ENCODE measurements at regions not wholly inside any gene's neighbourhood (a gene's known extent, or its start where the extent isn't known, plus 50 kb on each side); places are given as distances from the start of the nearest gene placed in this dataset.
"Not testable (repeated sequence)": the region's sequence is repeated elsewhere in the genome, so short reads cannot be mapped to it uniquely, and the experiment has no call there.

- WGBS, 2 donors (ENCODE audit: extremely low coverage in 2 of 2, insufficient read length in 2 of 2, insufficient replicate concordance in 1 of 2): no CpG with 5 or more reads among the region's 7 CpGs
- H3K27me3 ChIP-seq (ENCODE audit: control insufficient read depth in 3 of 3, insufficient read depth in 3 of 3, low read depth in 1 of 3, low read length in 3 of 3); H3K27ac ChIP-seq (replicated peaks; ENCODE audit: low read length); H3K9ac ChIP-seq (ENCODE audit: low read depth, low read length, poor library complexity); H2AK5ac ChIP-seq (ENCODE audit: low read depth, low read length); H2BK120ac ChIP-seq (ENCODE audit: low read depth, low read length); H3K79me1 ChIP-seq (ENCODE audit: low read depth, low read length); H3K4me2 ChIP-seq (ENCODE audit: insufficient read depth, low read length, poor library complexity, severe bottlenecking); H3K23ac ChIP-seq (ENCODE audit: low read depth, low read length, poor library complexity); H3K14ac ChIP-seq (ENCODE audit: low read length); H2BK5ac ChIP-seq (ENCODE audit: low read length); H3K4me1 ChIP-seq (ENCODE audit: control insufficient read depth in 2 of 2, insufficient read depth in 1 of 2, low read depth in 1 of 2, low read length in 2 of 2); H4K8ac ChIP-seq (ENCODE audit: low read depth, low read length); H2BK15ac ChIP-seq (ENCODE audit: low read length); DNase-seq (ENCODE audit: low spot score); H3K36me3 ChIP-seq (replicated peaks in 1 of 2; ENCODE audit: control insufficient read depth in 2 of 2, insufficient read depth in 2 of 2, low read length in 2 of 2); H3K4ac ChIP-seq (ENCODE audit: low read length); H4K91ac ChIP-seq (ENCODE audit: low read depth, low read length, poor library complexity); H3K4me3 ChIP-seq (ENCODE audit: low read length in 2 of 2); H2BK12ac ChIP-seq (ENCODE audit: low read length); H2AFZ ChIP-seq (ENCODE audit: low read length); H3K18ac ChIP-seq (ENCODE audit: low read length); H3K9me3 ChIP-seq (replicated peaks in 1 of 2; ENCODE audit: control insufficient read depth in 2 of 2, insufficient read depth in 1 of 2, low read depth in 1 of 2, low read length in 2 of 2): not testable (repeated sequence)
These were observed 122.1 kb downstream of the TNFRSF13B start for GRCh38 chr17:16849861-16850260.

GRCh38 chr17:16848997-16849396 is 122.9 kb downstream of the TNFRSF13B start:
- H3K27ac ChIP-seq (replicated peaks; ENCODE audit: low read length); H2BK12ac ChIP-seq (ENCODE audit: low read length); H3K4me3 ChIP-seq (ENCODE audit: low read length in 2 of 2); H3K36me3 ChIP-seq (replicated peaks in 1 of 2; ENCODE audit: control insufficient read depth in 2 of 2, insufficient read depth in 2 of 2, low read length in 2 of 2); H3K4me1 ChIP-seq (ENCODE audit: control insufficient read depth in 2 of 2, insufficient read depth in 1 of 2, low read depth in 1 of 2, low read length in 2 of 2); H3K9ac ChIP-seq (ENCODE audit: low read depth, low read length, poor library complexity); H3K18ac ChIP-seq (ENCODE audit: low read length); H2BK5ac ChIP-seq (ENCODE audit: low read length); H3K14ac ChIP-seq (ENCODE audit: low read length); H3K4ac ChIP-seq (ENCODE audit: low read length); DNase-seq (ENCODE audit: low spot score); H2BK15ac ChIP-seq (ENCODE audit: low read length); H3K4me2 ChIP-seq (ENCODE audit: insufficient read depth, low read length, poor library complexity, severe bottlenecking); H4K8ac ChIP-seq (ENCODE audit: low read depth, low read length); H3K23ac ChIP-seq (ENCODE audit: low read depth, low read length, poor library complexity); H3K27me3 ChIP-seq (ENCODE audit: control insufficient read depth in 3 of 3, insufficient read depth in 3 of 3, low read depth in 1 of 3, low read length in 3 of 3); H2BK120ac ChIP-seq (ENCODE audit: low read depth, low read length); H3K79me1 ChIP-seq (ENCODE audit: low read depth, low read length); H3K9me3 ChIP-seq (replicated peaks in 1 of 2; ENCODE audit: control insufficient read depth in 2 of 2, insufficient read depth in 1 of 2, low read depth in 1 of 2, low read length in 2 of 2); H2AFZ ChIP-seq (ENCODE audit: low read length); H2AK5ac ChIP-seq (ENCODE audit: low read depth, low read length); H4K91ac ChIP-seq (ENCODE audit: low read depth, low read length, poor library complexity): not testable (repeated sequence)
- no CpG with 5 or more reads among the region's 14 CpGs for WGBS, 2 donors (ENCODE audit: extremely low coverage in 2 of 2, insufficient read length in 2 of 2, insufficient replicate concordance in 1 of 2)

- H3K18ac ChIP-seq (ENCODE audit: low read length); H2BK12ac ChIP-seq (ENCODE audit: low read length); H3K4me3 ChIP-seq (ENCODE audit: low read length in 2 of 2); H3K4ac ChIP-seq (ENCODE audit: low read length); H3K79me1 ChIP-seq (ENCODE audit: low read depth, low read length); H3K9ac ChIP-seq (ENCODE audit: low read depth, low read length, poor library complexity); H4K91ac ChIP-seq (ENCODE audit: low read depth, low read length, poor library complexity); H2AK5ac ChIP-seq (ENCODE audit: low read depth, low read length); H3K14ac ChIP-seq (ENCODE audit: low read length); H3K27ac ChIP-seq (replicated peaks; ENCODE audit: low read length); H3K36me3 ChIP-seq (replicated peaks in 1 of 2; ENCODE audit: control insufficient read depth in 2 of 2, insufficient read depth in 2 of 2, low read length in 2 of 2); H3K9me3 ChIP-seq (replicated peaks in 1 of 2; ENCODE audit: control insufficient read depth in 2 of 2, insufficient read depth in 1 of 2, low read depth in 1 of 2, low read length in 2 of 2); H3K4me2 ChIP-seq (ENCODE audit: insufficient read depth, low read length, poor library complexity, severe bottlenecking); H3K23ac ChIP-seq (ENCODE audit: low read depth, low read length, poor library complexity); H3K4me1 ChIP-seq (ENCODE audit: control insufficient read depth in 2 of 2, insufficient read depth in 1 of 2, low read depth in 1 of 2, low read length in 2 of 2); H3K27me3 ChIP-seq (ENCODE audit: control insufficient read depth in 3 of 3, insufficient read depth in 3 of 3, low read depth in 1 of 3, low read length in 3 of 3); H2BK15ac ChIP-seq (ENCODE audit: low read length); H2BK5ac ChIP-seq (ENCODE audit: low read length); H2AFZ ChIP-seq (ENCODE audit: low read length); H4K8ac ChIP-seq (ENCODE audit: low read depth, low read length); DNase-seq (ENCODE audit: low spot score); H2BK120ac ChIP-seq (ENCODE audit: low read depth, low read length): not testable (repeated sequence)
- WGBS, 2 donors (ENCODE audit: extremely low coverage in 2 of 2, insufficient read length in 2 of 2, insufficient replicate concordance in 1 of 2): no CpG with 5 or more reads among the region's 9 CpGs
These were observed 126.8 kb downstream of the TNFRSF13B start for GRCh38 chr17:16845098-16845497.

GRCh38 chr17:16844669-16845068 is 127.2 kb downstream of the TNFRSF13B start:
- not testable (repeated sequence) for H4K91ac ChIP-seq (ENCODE audit: low read depth, low read length, poor library complexity); H3K4ac ChIP-seq (ENCODE audit: low read length); H3K4me2 ChIP-seq (ENCODE audit: insufficient read depth, low read length, poor library complexity, severe bottlenecking); H3K79me1 ChIP-seq (ENCODE audit: low read depth, low read length); H3K36me3 ChIP-seq (replicated peaks in 1 of 2; ENCODE audit: control insufficient read depth in 2 of 2, insufficient read depth in 2 of 2, low read length in 2 of 2); H4K8ac ChIP-seq (ENCODE audit: low read depth, low read length); H3K9ac ChIP-seq (ENCODE audit: low read depth, low read length, poor library complexity); H3K23ac ChIP-seq (ENCODE audit: low read depth, low read length, poor library complexity); DNase-seq (ENCODE audit: low spot score); H3K27me3 ChIP-seq (ENCODE audit: control insufficient read depth in 3 of 3, insufficient read depth in 3 of 3, low read depth in 1 of 3, low read length in 3 of 3); H2BK5ac ChIP-seq (ENCODE audit: low read length); H2BK15ac ChIP-seq (ENCODE audit: low read length); H3K14ac ChIP-seq (ENCODE audit: low read length); H3K9me3 ChIP-seq (replicated peaks in 1 of 2; ENCODE audit: control insufficient read depth in 2 of 2, insufficient read depth in 1 of 2, low read depth in 1 of 2, low read length in 2 of 2); H3K18ac ChIP-seq (ENCODE audit: low read length); H2AFZ ChIP-seq (ENCODE audit: low read length); H2BK12ac ChIP-seq (ENCODE audit: low read length); H2BK120ac ChIP-seq (ENCODE audit: low read depth, low read length); H2AK5ac ChIP-seq (ENCODE audit: low read depth, low read length); H3K27ac ChIP-seq (replicated peaks; ENCODE audit: low read length); H3K4me1 ChIP-seq (ENCODE audit: control insufficient read depth in 2 of 2, insufficient read depth in 1 of 2, low read depth in 1 of 2, low read length in 2 of 2); H3K4me3 ChIP-seq (ENCODE audit: low read length in 2 of 2)
- WGBS, 2 donors (ENCODE audit: extremely low coverage in 2 of 2, insufficient read length in 2 of 2, insufficient replicate concordance in 1 of 2): no CpG with 5 or more reads among the region's 6 CpGs
